ENCODE measurements at regions not wholly inside any gene's neighbourhood (a gene's known extent, or its start where the extent isn't known, plus 50 kb on each side); places are given as distances from the start of the nearest gene placed in this dataset.

DNA sequence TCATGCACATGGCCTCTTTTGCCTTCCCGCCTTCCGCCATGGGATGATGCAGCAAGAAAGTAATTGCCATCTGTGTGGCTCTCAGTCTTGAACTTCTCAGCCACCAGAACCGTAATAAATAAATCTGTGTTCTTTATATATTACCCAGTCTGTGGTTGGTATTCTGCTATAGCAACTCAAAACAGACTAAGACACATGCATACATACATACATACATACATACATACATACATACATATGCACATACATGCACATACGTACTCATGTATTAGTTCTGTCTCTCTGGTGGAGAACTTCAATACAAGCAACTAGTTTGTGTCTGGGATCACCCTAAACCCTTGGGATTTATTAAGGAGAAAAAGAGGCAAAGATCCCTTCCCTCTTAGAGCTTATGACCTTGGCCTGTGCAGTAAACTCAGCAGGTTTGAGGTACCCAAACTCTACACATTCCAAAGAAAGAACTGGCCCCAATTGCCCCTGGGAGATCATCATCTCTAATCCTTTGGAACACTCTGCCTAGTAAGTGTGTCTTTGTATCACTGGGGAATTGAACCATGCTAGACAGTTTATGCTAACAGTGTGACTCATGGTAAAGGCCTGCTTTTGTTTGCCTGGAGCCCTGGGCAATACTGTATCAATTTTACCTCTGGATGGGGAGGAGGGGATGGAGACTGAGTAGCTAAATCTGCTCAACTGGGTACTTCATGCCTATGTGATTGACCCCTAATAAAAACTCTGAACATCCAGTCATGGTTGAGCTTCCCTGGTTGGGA, 115.6 kb upstream of the LMCD1 start:
- DNase-seq (ENCODE audit: low read depth, low spot score) (no peak), FAIRE-seq (no peak)
- dilution Hi-C loops (cut with MboI; ENCODE audit: extremely low pct_ligation_motif_present, low sequenced_read_pairs) (no loop called here), intact Hi-C loops (cut with micrococcal nuclease) (no loop called here)
- Histone ChIP-seq H3K27ac (ENCODE audit: insufficient read depth, low read depth, low read length) (no peak overlapping the region), H3K27me3 (ENCODE audit: control insufficient read depth in 2 of 2, insufficient read depth in 2 of 2, low read length in 2 of 2) (no peaks in the 10 kb centered on the region), H3K36me3 (ENCODE audit: control insufficient read depth in 2 of 2, extremely low read depth in 1 of 2, insufficient read depth in 2 of 2, low read length in 2 of 2) (no peaks in the 10 kb centered on the region), H3K4me2 (ENCODE audit: insufficient read depth, low read length) (no peak overlapping the region), H3K4me1 (ENCODE audit: control insufficient read depth, extremely low read depth, insufficient read depth, low read length) (no peaks in the 10 kb centered on the region), H4K20me1 (replicated peaks; ENCODE audit: control insufficient read depth, extremely low read depth, insufficient read depth, low read length) (no peaks in the 10 kb centered on the region), H3K9me1 (replicated peaks; ENCODE audit: control insufficient read depth, extremely low read depth, insufficient read depth, low read length) (no peaks in the 10 kb centered on the region), H3K9ac (replicated peaks; ENCODE audit: extremely low read depth, insufficient read depth, low read length) (no peak overlapping the region), H2AFZ (ENCODE audit: low read depth, low read length) (no peak overlapping the region), H3K79me2 (ENCODE audit: control insufficient read depth, insufficient read depth, low read length) (no peaks in the 10 kb centered on the region), H3K4me3 (replicated peaks in 1 of 3; ENCODE audit: insufficient read depth in 1 of 3, low read depth in 1 of 3, low read length in 3 of 3) (no peak overlapping the region), H3K9me3 (replicated peaks; ENCODE audit: control insufficient read depth, insufficient read depth, low read length) (no peaks in the 10 kb centered on the region)
- BruUV-seq (replicated peaks) = no TSS peak
- TF ChIP-seq POLR2A (IDR thresholded peaks at IDR 0.05; ENCODE audit: low read depth, low read length) = no peak
- TF ChIP-seq, protein P1, sequence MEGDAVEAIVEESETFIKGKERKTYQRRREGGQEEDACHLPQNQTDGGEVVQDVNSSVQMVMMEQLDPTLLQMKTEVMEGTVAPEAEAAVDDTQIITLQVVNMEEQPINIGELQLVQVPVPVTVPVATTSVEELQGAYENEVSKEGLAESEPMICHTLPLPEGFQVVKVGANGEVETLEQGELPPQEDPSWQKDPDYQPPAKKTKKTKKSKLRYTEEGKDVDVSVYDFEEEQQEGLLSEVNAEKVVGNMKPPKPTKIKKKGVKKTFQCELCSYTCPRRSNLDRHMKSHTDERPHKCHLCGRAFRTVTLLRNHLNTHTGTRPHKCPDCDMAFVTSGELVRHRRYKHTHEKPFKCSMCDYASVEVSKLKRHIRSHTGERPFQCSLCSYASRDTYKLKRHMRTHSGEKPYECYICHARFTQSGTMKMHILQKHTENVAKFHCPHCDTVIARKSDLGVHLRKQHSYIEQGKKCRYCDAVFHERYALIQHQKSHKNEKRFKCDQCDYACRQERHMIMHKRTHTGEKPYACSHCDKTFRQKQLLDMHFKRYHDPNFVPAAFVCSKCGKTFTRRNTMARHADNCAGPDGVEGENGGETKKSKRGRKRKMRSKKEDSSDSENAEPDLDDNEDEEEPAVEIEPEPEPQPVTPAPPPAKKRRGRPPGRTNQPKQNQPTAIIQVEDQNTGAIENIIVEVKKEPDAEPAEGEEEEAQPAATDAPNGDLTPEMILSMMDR (IDR thresholded peaks at IDR 0.05; ENCODE audit: extremely low read depth in 1 of 2, insufficient read depth in 1 of 2, low read depth in 1 of 2, low read length in 2 of 2) = no peak
- TF ChIP-seq FOS (IDR thresholded peaks at IDR 0.05; ENCODE audit: borderline replicate concordance, insufficient read depth, low read length) = no peak
- no peak for TF ChIP-seq MYC (IDR thresholded peaks at IDR 0.05; ENCODE audit: low read depth, low read length)
- TF ChIP-seq, protein P2, sequence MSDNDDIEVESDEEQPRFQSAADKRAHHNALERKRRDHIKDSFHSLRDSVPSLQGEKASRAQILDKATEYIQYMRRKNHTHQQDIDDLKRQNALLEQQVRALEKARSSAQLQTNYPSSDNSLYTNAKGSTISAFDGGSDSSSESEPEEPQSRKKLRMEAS (IDR thresholded peaks at IDR 0.05; ENCODE audit: insufficient read depth, insufficient read length) = no peak
- no peak for TF ChIP-seq JUN (IDR thresholded peaks at IDR 0.05; ENCODE audit: borderline replicate concordance, insufficient read depth, insufficient read length, low read depth)
- CTCF ChIA-PET = no interaction called here
- POLR2A ChIA-PET = no interaction called here

Measured in endothelial cell of umbilical vein (primary cell).